ENCODE measurements at regions not wholly inside any gene's neighbourhood (a gene's known extent, or its start where the extent isn't known, plus 50 kb on each side); places are given as distances from the start of the nearest gene placed in this dataset.
"Not testable (repeated sequence)": the region's sequence is repeated elsewhere in the genome, so short reads cannot be mapped to it uniquely, and the experiment has no call there.

DNA sequence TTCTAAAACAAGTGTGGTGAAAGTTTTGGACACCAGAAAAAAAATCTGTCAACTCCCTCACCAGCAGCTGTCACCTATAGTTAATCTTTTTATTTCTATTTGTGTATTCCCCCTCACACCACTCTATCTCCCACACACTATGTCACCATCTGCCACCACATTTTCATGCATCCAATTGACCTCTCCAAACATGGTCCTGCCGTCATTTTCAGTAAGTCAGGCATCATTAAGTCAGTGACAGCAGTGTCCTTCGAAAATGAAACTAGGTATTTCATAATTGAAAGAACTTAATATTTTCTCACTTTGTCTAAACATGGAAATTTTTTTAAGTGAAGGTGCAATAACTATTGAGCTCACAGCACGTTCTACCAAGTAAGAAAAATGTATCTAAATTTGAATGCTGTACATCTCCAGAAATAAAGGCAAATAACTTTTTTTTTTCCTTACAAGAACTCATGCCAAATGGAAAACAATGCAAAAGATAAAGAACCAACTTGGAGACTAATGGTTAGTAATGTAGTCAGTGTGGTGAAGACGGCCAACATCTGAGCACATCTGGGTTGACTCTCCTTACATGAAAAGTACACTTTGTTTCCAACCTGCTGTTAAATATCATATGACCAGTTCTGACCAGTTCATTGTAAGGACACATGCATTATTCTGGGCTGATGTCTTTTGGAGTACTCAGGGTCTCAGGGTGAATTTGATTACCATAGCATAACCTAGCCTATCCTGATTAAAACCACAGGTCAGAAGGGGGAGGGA, 623.3 kb upstream of the MANEA start:
- DNase-seq (ENCODE audit: extremely low spot score), result no peak
- CTCF ChIA-PET, result no interaction called here
- POLR2A ChIA-PET, result no interaction called here
- no peak for TF ChIP-seq CTCF (IDR thresholded peaks at IDR 0.05; ENCODE audit: control extremely low read depth, extremely low read depth, low read depth, missing control alignments)

DNA sequence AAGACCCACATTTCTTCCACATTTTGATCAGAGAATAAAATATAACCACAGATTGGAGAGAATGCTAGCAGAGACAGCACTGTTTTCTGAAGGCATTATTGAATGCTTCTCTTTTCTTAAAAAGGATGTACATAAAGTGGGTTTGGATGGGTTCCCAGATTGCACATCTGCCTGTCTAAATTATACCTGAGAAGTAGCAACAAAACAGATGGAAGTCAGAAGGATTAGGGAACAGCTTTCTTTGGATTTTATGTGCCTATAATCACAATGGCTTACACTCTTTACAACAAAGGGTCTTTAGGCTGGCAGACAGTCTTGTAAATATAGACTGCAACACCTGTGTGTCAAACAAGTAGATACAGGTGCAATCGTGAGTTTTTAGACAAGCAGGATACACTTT, 622.2 kb upstream of the MANEA start:
- ChIA-PET CTCF (no interaction called here), POLR2A (no interaction called here)
- no peak for TF ChIP-seq CTCF (IDR thresholded peaks at IDR 0.05; ENCODE audit: control extremely low read depth, extremely low read depth, low read depth, missing control alignments)
- DNase-seq (ENCODE audit: extremely low spot score), result no peak

DNA sequence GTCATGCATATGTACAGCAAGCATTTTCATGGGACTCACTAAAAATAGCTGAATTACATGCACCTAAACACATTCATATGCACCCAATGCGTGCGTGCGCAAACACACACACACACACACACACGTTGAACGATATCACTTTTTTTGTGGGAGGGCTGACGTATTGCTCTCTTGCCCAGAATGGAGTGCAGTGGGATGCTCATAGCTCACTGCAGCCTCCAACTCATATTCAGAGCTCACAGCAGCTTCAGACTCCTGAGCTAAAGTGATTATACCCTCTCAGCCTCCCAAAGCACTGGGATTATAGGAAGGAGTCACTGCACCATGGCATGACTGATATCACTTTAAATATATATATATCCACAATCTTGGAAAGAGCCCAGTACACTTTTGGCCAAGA, 620.4 kb upstream of the MANEA start:
- no peak for DNase-seq (ENCODE audit: extremely low spot score)
- CTCF ChIA-PET, result interaction anchor here (1.1 kb wide), 1 partner anchor 99 kb away, joined by 3 read pairs; no protein-coding TSS in a partner anchor
- POLR2A ChIA-PET, result no interaction called here
- TF ChIP-seq CTCF (IDR thresholded peaks at IDR 0.05; ENCODE audit: control extremely low read depth, extremely low read depth, low read depth, missing control alignments), result no peak

DNA sequence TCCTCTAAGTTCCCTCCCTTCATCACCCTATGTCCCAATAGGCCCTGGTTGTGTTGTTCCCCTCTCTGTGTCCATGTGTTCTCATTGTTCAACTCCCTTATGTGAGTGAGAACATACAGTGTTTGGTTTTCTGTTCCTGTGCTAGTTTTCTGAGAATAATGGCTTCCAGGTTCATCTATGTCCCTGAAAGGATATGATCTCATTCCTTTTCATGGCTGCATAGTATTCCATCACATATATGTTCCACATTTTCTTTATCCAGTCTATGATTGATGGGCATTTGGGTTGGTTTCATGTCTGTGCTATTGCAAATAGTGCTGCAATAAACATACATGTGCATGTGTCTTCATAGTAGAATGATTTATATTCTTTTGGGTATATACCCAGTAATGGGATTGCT, 612.6 kb upstream of the MANEA start:
- CTCF ChIA-PET; POLR2A ChIA-PET; DNase-seq (ENCODE audit: extremely low spot score): not testable (repeated sequence)

- no peak for TF ChIP-seq CTCF (IDR thresholded peaks at IDR 0.05; ENCODE audit: control extremely low read depth, extremely low read depth, low read depth, missing control alignments)
- ChIA-PET POLR2A (no interaction called here), CTCF (no interaction called here)
- DNase-seq (ENCODE audit: extremely low spot score), result no peak
Measured at GRCh38 chr6:94988701-94989100, 588.6 kb upstream of the MANEA start.

DNA sequence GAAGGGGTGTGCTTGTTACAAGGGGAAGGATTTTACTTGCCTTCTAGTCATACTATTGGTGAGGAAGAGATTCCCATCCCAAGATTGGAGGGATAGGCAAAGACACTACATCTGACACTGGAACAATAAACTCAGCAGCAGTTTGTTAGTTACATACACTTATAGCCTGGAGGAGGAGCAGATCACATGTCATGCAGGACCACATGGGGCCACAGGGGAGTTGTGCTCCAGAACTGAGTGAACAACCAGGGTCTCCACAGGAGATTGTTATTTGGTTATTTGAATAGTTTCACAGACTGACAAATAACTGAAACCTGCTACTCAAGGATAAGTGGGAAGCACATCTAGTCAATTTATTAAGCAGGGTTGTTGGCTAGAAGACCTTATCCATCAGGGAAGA, 559.4 kb upstream of the MANEA start:
- POLR2A ChIA-PET, result no interaction called here
- DNase-seq (ENCODE audit: extremely low spot score), result no peak
- CTCF ChIA-PET, result no interaction called here
- no peak for TF ChIP-seq CTCF (IDR thresholded peaks at IDR 0.05; ENCODE audit: control extremely low read depth, extremely low read depth, low read depth, missing control alignments)
